ENCODE measurements at regions not wholly inside any gene's neighbourhood (a gene's known extent, or its start where the extent isn't known, plus 50 kb on each side); places are given as distances from the start of the nearest gene placed in this dataset.

- TF ChIP-seq CTCF (IDR thresholded peaks at IDR 0.05) (no peak), ZFX (IDR thresholded peaks at IDR 0.05; ENCODE audit: borderline replicate concordance) (no peak)
Observed at GRCh38 chr1:238485057-238485911, 594.6 kb upstream of the ZP4 start.

Data from 22Rv1 (cell line).